Testis (tissue), 2 donors: ENCODE measurements at regions not wholly inside any gene's neighbourhood (a gene's known extent, or its start where the extent isn't known, plus 50 kb on each side); places are given as distances from the start of the nearest gene placed in this dataset.

Experiments used
- POLR2A ChIP-seq: fragments of 450-650 bp; IDR thresholded peaks from one replicate; pipeline ENCODE4 v1.6.1; 2017; ENCODE audit warnings: antibody characterized with exemption, mild to moderate bottlenecking, moderate library complexity
- TF ChIP-seq, protein P1 (sequence below), 3 experiments: fragments of 450-650 bp in 2 of 3; fragments of 200-600 bp in 1 of 3; sonication (generic) in 1 of 3; IDR thresholded peaks; one replicate each; pipeline ENCODE4 v1.5.1; 2016 to 2019; ENCODE audit warnings: antibody characterized with exemption in 3 of 3, mild to moderate bottlenecking in 2 of 3, moderate library complexity in 1 of 3

DNA sequence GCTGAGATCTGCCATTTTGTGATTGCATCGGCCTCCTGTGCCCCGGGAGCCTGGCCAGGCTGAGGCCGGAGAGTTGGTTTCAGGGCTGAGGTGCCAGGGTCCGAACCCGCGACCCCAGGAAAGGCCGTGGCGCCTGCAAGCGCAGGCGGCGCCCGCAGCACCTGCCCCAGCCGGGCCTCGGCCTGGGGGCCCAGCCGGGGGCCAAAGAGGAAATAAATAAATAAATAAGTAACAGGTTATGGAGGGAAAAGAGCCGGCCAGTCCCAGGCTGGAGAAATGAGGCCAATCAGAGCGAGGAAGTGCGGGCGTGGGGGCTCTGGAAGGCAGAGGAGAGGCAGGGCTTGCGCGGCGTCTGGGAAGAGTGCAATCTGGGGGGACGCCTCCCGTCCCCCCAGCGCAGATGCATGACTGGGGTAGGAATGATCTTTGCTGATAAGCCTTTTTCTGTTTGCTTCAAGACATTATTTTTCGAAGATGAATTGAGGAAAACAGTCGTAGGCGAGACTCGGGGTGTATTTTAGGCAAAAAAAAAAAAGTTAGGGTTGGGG is 145.6 kb upstream of the ZNF536 start:
- TF ChIP-seq, protein P1, sequence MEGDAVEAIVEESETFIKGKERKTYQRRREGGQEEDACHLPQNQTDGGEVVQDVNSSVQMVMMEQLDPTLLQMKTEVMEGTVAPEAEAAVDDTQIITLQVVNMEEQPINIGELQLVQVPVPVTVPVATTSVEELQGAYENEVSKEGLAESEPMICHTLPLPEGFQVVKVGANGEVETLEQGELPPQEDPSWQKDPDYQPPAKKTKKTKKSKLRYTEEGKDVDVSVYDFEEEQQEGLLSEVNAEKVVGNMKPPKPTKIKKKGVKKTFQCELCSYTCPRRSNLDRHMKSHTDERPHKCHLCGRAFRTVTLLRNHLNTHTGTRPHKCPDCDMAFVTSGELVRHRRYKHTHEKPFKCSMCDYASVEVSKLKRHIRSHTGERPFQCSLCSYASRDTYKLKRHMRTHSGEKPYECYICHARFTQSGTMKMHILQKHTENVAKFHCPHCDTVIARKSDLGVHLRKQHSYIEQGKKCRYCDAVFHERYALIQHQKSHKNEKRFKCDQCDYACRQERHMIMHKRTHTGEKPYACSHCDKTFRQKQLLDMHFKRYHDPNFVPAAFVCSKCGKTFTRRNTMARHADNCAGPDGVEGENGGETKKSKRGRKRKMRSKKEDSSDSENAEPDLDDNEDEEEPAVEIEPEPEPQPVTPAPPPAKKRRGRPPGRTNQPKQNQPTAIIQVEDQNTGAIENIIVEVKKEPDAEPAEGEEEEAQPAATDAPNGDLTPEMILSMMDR (IDR thresholded peaks at IDR 0.05): no peak
- no peak for TF ChIP-seq POLR2A
